Testis (tissue), 2 donors: ENCODE measurements at regions not wholly inside any gene's neighbourhood (a gene's known extent, or its start where the extent isn't known, plus 50 kb on each side); places are given as distances from the start of the nearest gene placed in this dataset.

Source experiments
- POLR2A ChIP-seq: fragments of 450-650 bp; IDR thresholded peaks from one replicate; pipeline ENCODE4 v1.6.1; 2017; ENCODE audit warnings: antibody characterized with exemption, mild to moderate bottlenecking, moderate library complexity
- TF ChIP-seq, protein P1 (sequence below), 3 experiments: fragments of 450-650 bp in 2 of 3; fragments of 200-600 bp in 1 of 3; sonication (generic) in 1 of 3; IDR thresholded peaks; one replicate each; pipeline ENCODE4 v1.5.1; 2016 to 2019; ENCODE audit warnings: antibody characterized with exemption in 3 of 3, mild to moderate bottlenecking in 2 of 3, moderate library complexity in 1 of 3

GRCh38 chr10:28211759-28212158, 91.1 kb downstream of the MPP7 start:
- TF ChIP-seq, protein P1, sequence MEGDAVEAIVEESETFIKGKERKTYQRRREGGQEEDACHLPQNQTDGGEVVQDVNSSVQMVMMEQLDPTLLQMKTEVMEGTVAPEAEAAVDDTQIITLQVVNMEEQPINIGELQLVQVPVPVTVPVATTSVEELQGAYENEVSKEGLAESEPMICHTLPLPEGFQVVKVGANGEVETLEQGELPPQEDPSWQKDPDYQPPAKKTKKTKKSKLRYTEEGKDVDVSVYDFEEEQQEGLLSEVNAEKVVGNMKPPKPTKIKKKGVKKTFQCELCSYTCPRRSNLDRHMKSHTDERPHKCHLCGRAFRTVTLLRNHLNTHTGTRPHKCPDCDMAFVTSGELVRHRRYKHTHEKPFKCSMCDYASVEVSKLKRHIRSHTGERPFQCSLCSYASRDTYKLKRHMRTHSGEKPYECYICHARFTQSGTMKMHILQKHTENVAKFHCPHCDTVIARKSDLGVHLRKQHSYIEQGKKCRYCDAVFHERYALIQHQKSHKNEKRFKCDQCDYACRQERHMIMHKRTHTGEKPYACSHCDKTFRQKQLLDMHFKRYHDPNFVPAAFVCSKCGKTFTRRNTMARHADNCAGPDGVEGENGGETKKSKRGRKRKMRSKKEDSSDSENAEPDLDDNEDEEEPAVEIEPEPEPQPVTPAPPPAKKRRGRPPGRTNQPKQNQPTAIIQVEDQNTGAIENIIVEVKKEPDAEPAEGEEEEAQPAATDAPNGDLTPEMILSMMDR (IDR thresholded peaks at IDR 0.05), result no peak
- no peak for TF ChIP-seq POLR2A
